IMR-90 (cell line): ENCODE measurements at regions not wholly inside any gene's neighbourhood (a gene's known extent, or its start where the extent isn't known, plus 50 kb on each side); places are given as distances from the start of the nearest gene placed in this dataset.

Experiments
- ATAC-seq: fragments of 200-7000 bp; cut with Tn5 transposase; 2 replicates; pipeline ENCODE4 v1.9.1; 2020; ENCODE audit warnings: low read depth, mild to moderate bottlenecking, moderate library complexity
- BruUV-seq: library from RNA; stranded (reverse); fragments of 400-500 nt; replicated peaks from 2 replicates; lab custom pipeline; 2021; lab: Mats Ljungman, UMichigan
- CTCF ChIA-PET: fragments of 300-600 bp; formaldehyde crosslinking; extraction: SDS; loops from one replicate; lab custom pipeline; 2021; ENCODE audit warnings: antibody characterized with exemption; lab: Yijun Ruan, JAX
- POLR2A ChIA-PET: fragments of 300-600 bp; sonication (Branson Sonifier 250); formaldehyde crosslinking; loops from one replicate; lab custom pipeline; 2022; ENCODE audit warnings: antibody characterized with exemption; ENCODE audit not compliant: unreplicated experiment; lab: Charles Lee
- DNase-seq: peaks from one replicate; pipeline ENCODE4 v3.0.0; 2013
- H2AFZ ChIP-seq: replicated peaks from 2 replicates; pipeline ENCODE3; 2013; ENCODE audit warnings: low read length, mild to moderate bottlenecking; ENCODE audit not compliant: poor library complexity
- H2AK5ac ChIP-seq: 2 replicates; pipeline ENCODE4 v1.6.1; 2013; ENCODE audit warnings: low read depth, low read length, inconsistent platforms
- H2AK9ac ChIP-seq: replicated peaks from 2 replicates; pipeline ENCODE3; 2013; ENCODE audit warnings: mild to moderate bottlenecking, low read depth, low read length, moderate library complexity; ENCODE audit not compliant: poor library complexity
- H2BK120ac ChIP-seq: 2 replicates; pipeline ENCODE4 v1.6.1; 2013; ENCODE audit warnings: low read depth, low read length, inconsistent platforms
- H2BK15ac ChIP-seq: 3 replicates; pipeline ENCODE4 v1.6.1; 2013; ENCODE audit warnings: low read depth, low read length, inconsistent platforms
- H2BK20ac ChIP-seq: 2 replicates; pipeline ENCODE4 v1.6.1; 2013; ENCODE audit warnings: low read depth, mild to moderate bottlenecking, inconsistent platforms, low read length, moderate library complexity
- H2BK5ac ChIP-seq: 2 replicates; pipeline ENCODE4 v1.6.1; 2013; ENCODE audit warnings: mild to moderate bottlenecking, low read depth, low read length, inconsistent platforms; ENCODE audit not compliant: poor library complexity, severe bottlenecking
- H3K14ac ChIP-seq: replicated peaks from 2 replicates; pipeline ENCODE4 v1.6.1; 2013; ENCODE audit warnings: low read depth, low read length, inconsistent platforms
- H3K18ac ChIP-seq: 2 replicates; pipeline ENCODE4 v1.6.1; 2013; ENCODE audit warnings: low read depth, low read length, control low read depth
- H3K23ac ChIP-seq: 2 replicates; pipeline ENCODE4 v1.6.1; 2013; ENCODE audit warnings: low read depth, low read length, inconsistent platforms
- H3K27ac ChIP-seq: 2 replicates; pipeline ENCODE4 v1.5.1; 2013; ENCODE audit warnings: mild to moderate bottlenecking, control low read depth, low read length; ENCODE audit not compliant: insufficient read depth
- H3K27me3 ChIP-seq: 2 replicates; pipeline ENCODE4 v1.6.1; 2013; ENCODE audit warnings: low read length; ENCODE audit not compliant: control insufficient read depth, insufficient read depth
- H3K36me3 ChIP-seq: 2 replicates; pipeline ENCODE4 v1.6.1; 2013; ENCODE audit warnings: low read length, mixed read lengths; ENCODE audit not compliant: control insufficient read depth, insufficient read depth
- H3K4ac ChIP-seq: 2 replicates; pipeline ENCODE4 v1.6.1; 2013; ENCODE audit warnings: low read depth, low read length, inconsistent platforms
- H3K4me1 ChIP-seq: 2 replicates; pipeline ENCODE4 v1.6.1; 2013; ENCODE audit warnings: low read length, mixed read lengths; ENCODE audit not compliant: control insufficient read depth, insufficient read depth
- H3K4me2 ChIP-seq: 2 replicates; pipeline ENCODE4 v1.6.1; 2013; ENCODE audit warnings: low read depth, mild to moderate bottlenecking, control low read depth, low read length, moderate library complexity
- H3K4me3 ChIP-seq: 2 replicates; pipeline ENCODE4 v1.5.1; 2013; ENCODE audit warnings: low read depth, mild to moderate bottlenecking, control low read depth, low read length, moderate library complexity; ENCODE audit not compliant: insufficient read depth
- H3K56ac ChIP-seq: 2 replicates; pipeline ENCODE4 v1.6.1; 2013; ENCODE audit warnings: low read length, inconsistent platforms; ENCODE audit not compliant: insufficient read depth; ENCODE audit errors: extremely low read depth
- H3K79me1 ChIP-seq, 2 experiments: 2 replicates each; pipeline ENCODE4 v1.6.1; 2013; ENCODE audit warnings: low read length in 2 of 2, inconsistent platforms in 1 of 2, low read depth in 1 of 2
- H3K9ac ChIP-seq: 2 replicates; pipeline ENCODE4 v1.6.1; 2013; ENCODE audit warnings: low read depth, low read length, control low read depth
- H3K9me1 ChIP-seq: 2 replicates; pipeline ENCODE4 v1.6.1; 2013; ENCODE audit warnings: low read length, inconsistent platforms; ENCODE audit not compliant: insufficient read depth
- H3K9me3 ChIP-seq: 2 replicates; pipeline ENCODE4 v1.6.1; 2013; ENCODE audit warnings: low read length; ENCODE audit not compliant: control insufficient read depth, insufficient read depth
- H4K20me1 ChIP-seq: 2 replicates; pipeline ENCODE4 v1.6.1; 2013; ENCODE audit warnings: low read length, inconsistent platforms; ENCODE audit not compliant: insufficient read depth
- H4K5ac ChIP-seq: 2 replicates; pipeline ENCODE4 v1.6.1; 2013; ENCODE audit warnings: mild to moderate bottlenecking, low read depth, low read length, control low read depth
- H4K8ac ChIP-seq, 2 experiments: 2 replicates each; pipeline ENCODE4 v1.6.1; 2013; ENCODE audit warnings: low read depth in 2 of 2, low read length in 2 of 2, control low read depth in 1 of 2, inconsistent platforms in 1 of 2
- H4K91ac ChIP-seq: 2 replicates; pipeline ENCODE4 v1.6.1; 2013; ENCODE audit warnings: low read depth, low read length, inconsistent platforms; ENCODE audit not compliant: insufficient read depth
- MAFK ChIP-seq: IDR thresholded peaks from 2 replicates; pipeline ENCODE4 v1.6.1; 2012; ENCODE audit warnings: low read depth, low read length, improper control_type of control experiment
- WGBS, 2 experiments: methylation state at CpG; one replicate each; pipeline versions ENCODE4 v1.1.5 to v1.1.7; 2013; ENCODE audit warnings: missing lambda C conversion rate in 2 of 2; ENCODE audit not compliant: insufficient read length in 1 of 2; ENCODE audit errors: extremely low coverage in 2 of 2; 5-methylcytosine and 5-hydroxymethylcytosine counted together
- dilution Hi-C: fragments of 300-500 bp; cut with HindIII; formaldehyde crosslinking; loops from one replicate; pipeline ENCODE4 v1.14.3; 2018; ENCODE audit warnings: low sequenced_read_pairs; ENCODE audit not compliant: unreplicated experiment
- in situ Hi-C: fragments of 300-500 bp; cut with MboI; formaldehyde crosslinking; loops from 3 replicates; pipeline ENCODE4 v1.14.3; 2019; ENCODE audit warnings: low sequenced_read_pairs, inconsistent platforms, mixed read lengths
- intact Hi-C: fragments of 100-400 bp; cut with micrococcal nuclease; formaldehyde crosslinking; loops from 2 replicates; pipeline ENCODE4 v1.10.0; 2022

DNA sequence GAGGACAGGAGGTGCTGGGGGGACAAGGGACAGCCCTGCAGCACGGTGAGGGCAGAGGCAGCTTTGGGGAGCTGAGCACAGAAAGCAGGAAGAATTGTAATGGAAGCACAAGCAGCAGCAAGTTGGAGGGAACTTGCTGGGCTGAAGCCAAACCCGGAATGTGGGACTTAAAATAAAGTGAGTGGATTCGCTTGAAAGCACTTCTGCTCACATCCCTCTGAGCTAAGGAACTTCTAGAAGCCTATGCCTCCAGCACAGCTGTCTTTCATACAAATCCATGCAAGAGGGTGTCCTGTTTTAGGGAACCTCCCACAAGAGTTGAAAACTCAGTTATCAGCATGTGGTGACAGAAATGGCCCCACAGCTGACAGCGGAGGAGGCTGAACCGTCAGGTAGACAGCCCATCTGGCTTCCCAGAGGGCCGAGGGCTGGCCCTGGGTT lies 71.4 kb upstream of the MLN start:
- Histone ChIP-seq H3K4me1 (no peaks in the 10 kb centered on the region), H2BK120ac (no peak overlapping the region), H2AK5ac (no peak overlapping the region), H2BK15ac (no peak overlapping the region), H4K5ac (no peak overlapping the region), H2BK20ac (no peak overlapping the region), H2AK9ac (no peak overlapping the region), H3K27me3 (peaks cover 70% of the 10 kb centered on the region), H4K8ac (no peak overlapping the region), H3K9ac (no peak overlapping the region), H3K4me3 (no peak overlapping the region), H3K18ac (no peak overlapping the region), H4K20me1 (no peaks in the 10 kb centered on the region), H3K9me3 (no peaks in the 10 kb centered on the region), H3K14ac (no peak overlapping the region), H3K36me3 (no peaks in the 10 kb centered on the region), H2BK5ac (no peak overlapping the region), H4K91ac (no peak overlapping the region), H2AFZ (no peak overlapping the region), H3K56ac (no peak overlapping the region), H3K4ac (no peak overlapping the region), H3K23ac (no peak overlapping the region), H3K79me1 (no peaks in the 10 kb centered on the region), H3K9me1 (no peaks in the 10 kb centered on the region), H3K27ac (no peak overlapping the region), H3K4me2 (no peak overlapping the region)
- CTCF ChIA-PET = no interaction called here
- no peak for TF ChIP-seq MAFK
- DNase-seq (no peak), ATAC-seq (no peak)
- intact Hi-C loops (no loop called here), dilution Hi-C loops (no loop called here), in situ Hi-C loops (no loop called here)
- BruUV-seq = no TSS peak
- POLR2A ChIA-PET = no interaction called here
- no CpG with 5 or more reads among the region's 6 CpGs for WGBS, 2 experiments
